Tibial nerve (tissue), 4 donors: ENCODE measurements at regions not wholly inside any gene's neighbourhood (a gene's known extent, or its start where the extent isn't known, plus 50 kb on each side); places are given as distances from the start of the nearest gene placed in this dataset.
A peak's percentile ranks its signal among the peaks of the same experiment; 100 is the strongest.

ENCODE experiments used
- DNase-seq, 2 donors: peaks; one replicate each; pipeline ENCODE4 v3.0.0-alpha.2; 2019; ENCODE audit warnings: low spot score in 2 of 2
- H3K27ac ChIP-seq, 4 donors: fragments of 200-600 bp; sonication (generic) in 3 of 4; one replicate each; pipeline ENCODE4 v1.5.1; 2017 to 2019; ENCODE audit warnings: mild to moderate bottlenecking in 1 of 4
- H3K27me3 ChIP-seq, 2 donors: fragments of 200-600 bp; sonication (generic) in 1 of 2; one replicate each; pipeline versions ENCODE4 v1.5.1 to v1.6.0; 2017 to 2019
- H3K36me3 ChIP-seq, 3 donors: fragments of 200-600 bp; sonication (generic); one replicate each; pipeline ENCODE4 v1.5.1; 2018 to 2019
- H3K4me1 ChIP-seq, 4 donors: fragments of 200-600 bp; sonication (generic) in 3 of 4; one replicate each; pipeline ENCODE4 v1.5.1; 2017 to 2019
- H3K4me3 ChIP-seq, 4 donors: fragments of 200-600 bp; sonication (generic) in 3 of 4; one replicate each; pipeline ENCODE4 v1.5.1; 2017 to 2019; ENCODE audit warnings: mild to moderate bottlenecking in 1 of 4, moderate library complexity in 1 of 4
- H3K9me3 ChIP-seq, 4 donors: fragments of 200-600 bp; sonication (generic) in 3 of 4; one replicate each; pipeline ENCODE4 v1.5.1; 2017 to 2019
- CTCF ChIP-seq, 5 experiments: fragments of 200-600 bp in 3 of 5; fragments of 450-650 bp in 2 of 5; sonication (generic) in 3 of 5; IDR thresholded peaks; one replicate each; pipeline ENCODE4 v1.5.1; 2016 to 2019; ENCODE audit warnings: antibody characterized with exemption in 5 of 5, mild to moderate bottlenecking in 3 of 5, moderate library complexity in 2 of 5
- EP300 ChIP-seq, 2 donors: sonication (generic); formaldehyde crosslinking; IDR thresholded peaks; one replicate each; pipeline ENCODE4 v1.6.1; 2017; ENCODE audit warnings: antibody characterized with exemption in 2 of 2, mild to moderate bottlenecking in 1 of 2
- POLR2A ChIP-seq, 2 donors: fragments of 450-650 bp; IDR thresholded peaks; one replicate each; pipeline ENCODE4 v1.6.1; 2017; ENCODE audit warnings: antibody characterized with exemption in 2 of 2, mild to moderate bottlenecking in 2 of 2, moderate library complexity in 2 of 2
- WGBS, 2 donors: methylation state at CpG; one replicate each; pipeline ENCODE4 v1.1.5; 2018; 5-methylcytosine and 5-hydroxymethylcytosine counted together

DNA sequence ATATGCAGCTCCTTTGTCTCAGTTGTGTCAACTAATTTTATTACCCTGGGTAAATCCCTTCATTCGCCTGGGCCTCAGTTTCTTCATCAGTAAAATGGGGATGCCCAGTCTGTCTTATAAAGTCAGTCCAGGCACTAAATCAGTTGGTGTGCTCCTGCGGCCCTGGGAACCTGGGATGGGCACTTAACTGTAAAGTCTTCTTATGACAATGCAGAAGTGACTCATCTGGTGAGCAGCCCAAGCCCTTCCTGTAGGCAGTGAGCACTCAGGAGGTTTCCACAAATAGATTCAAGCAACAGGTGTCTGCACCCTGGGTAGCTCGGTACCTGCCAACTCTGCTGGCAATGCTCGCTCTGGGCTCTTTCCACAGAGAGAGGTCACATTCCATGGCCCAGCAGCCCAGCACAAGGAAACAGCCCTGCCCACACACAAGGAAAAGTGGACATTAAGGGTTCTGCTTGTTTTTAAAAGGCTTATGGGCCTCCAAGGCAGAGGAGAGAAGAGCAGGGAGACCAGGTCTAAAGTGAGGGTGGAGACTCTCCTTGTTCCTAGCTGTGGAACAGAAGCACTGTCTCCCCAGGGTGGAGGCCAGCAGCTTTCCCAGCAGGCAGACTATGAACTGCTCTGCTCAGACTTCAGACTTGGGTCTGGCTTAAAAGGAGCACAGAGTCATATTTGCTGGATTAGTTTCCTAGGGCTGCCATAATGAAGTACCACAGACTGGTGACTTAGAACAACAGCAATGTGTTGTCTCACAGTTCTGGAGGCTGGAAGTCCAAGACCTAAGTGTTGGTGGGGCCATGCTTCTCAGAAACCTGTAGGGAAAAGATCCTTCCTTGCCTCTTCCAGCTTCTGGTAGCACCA lies 89.7 kb upstream of the ADRA1B start:
- TF ChIP-seq EP300 (IDR thresholded peaks at IDR 0.05) (no peak), POLR2A (IDR thresholded peaks at IDR 0.05) (no peak), CTCF (IDR thresholded peaks at IDR 0.05) (no peak)
- peaks cover 0 to 22% (median 1%) of the 10 kb centered on the region in 4 donors for H3K4me1 ChIP-seq
- peak overlapping the region in 2 of 4 donors; percentile 28 to 68 for H3K27ac ChIP-seq
- 71 to 77% methylated on average over 4 of the region's 4 CpGs for WGBS, 2 donors
- no peaks in the 10 kb centered on the region for H3K9me3 ChIP-seq
- no peaks in the 10 kb centered on the region for H3K36me3 ChIP-seq
- H3K27me3 ChIP-seq, result no peaks in the 10 kb centered on the region
- no peak overlapping the region for H3K4me3 ChIP-seq
- DNase-seq, result no peak

GRCh38 chr5:159827861-159828260 lies 88.4 kb upstream of the ADRA1B start:
- Histone ChIP-seq H3K4me1 (peaks cover 0 to 22% (median 1%) of the 10 kb centered on the region in 4 donors), H3K27me3 (no peaks in the 10 kb centered on the region), H3K27ac (no peak overlapping the region), H3K36me3 (no peaks in the 10 kb centered on the region), H3K4me3 (no peak overlapping the region), H3K9me3 (no peaks in the 10 kb centered on the region)
- TF ChIP-seq CTCF (IDR thresholded peaks at IDR 0.05) (no peak), POLR2A (IDR thresholded peaks at IDR 0.05) (no peak), EP300 (IDR thresholded peaks at IDR 0.05) (no peak)
- whole genome bisulfite sequencing, 2 donors, result 24 to 56% methylated on average over 4 of the region's 4 CpGs
- DNase-seq, result no peak

DNA sequence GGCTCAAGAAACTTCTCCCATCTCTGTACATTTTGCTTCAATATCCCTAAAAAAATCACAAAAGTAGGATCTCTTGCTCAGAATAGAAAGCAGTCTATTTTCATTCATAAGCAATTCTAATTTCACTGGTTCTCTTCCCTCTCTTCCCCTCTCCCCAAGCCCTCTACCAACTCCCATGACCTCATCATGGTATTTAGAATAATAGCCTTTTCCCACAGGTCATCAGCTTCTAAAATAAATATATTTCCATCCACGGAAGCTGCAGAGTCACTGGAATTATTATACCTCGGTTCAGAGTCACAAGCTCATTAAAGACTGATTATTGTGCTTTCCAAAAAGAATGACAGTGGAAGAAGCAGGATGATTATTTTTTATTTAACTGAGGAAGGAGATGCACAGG lies 84.2 kb upstream of the ADRA1B start:
- H3K4me1 ChIP-seq, result no peaks in the 10 kb centered on the region
- 21 to 30% methylated on average over 2 of the region's 2 CpGs for WGBS, 2 donors
- DNase-seq, result no peak
- H3K27ac ChIP-seq, result no peak overlapping the region
- H3K9me3 ChIP-seq, result peaks cover 0 to 5% (median 0%) of the 10 kb centered on the region in 4 donors
- no peak overlapping the region for H3K4me3 ChIP-seq
- H3K36me3 ChIP-seq, result no peaks in the 10 kb centered on the region
- TF ChIP-seq POLR2A (IDR thresholded peaks at IDR 0.05) (no peak), EP300 (IDR thresholded peaks at IDR 0.05) (no peak), CTCF (IDR thresholded peaks at IDR 0.05) (no peak)
- no peaks in the 10 kb centered on the region for H3K27me3 ChIP-seq

DNA sequence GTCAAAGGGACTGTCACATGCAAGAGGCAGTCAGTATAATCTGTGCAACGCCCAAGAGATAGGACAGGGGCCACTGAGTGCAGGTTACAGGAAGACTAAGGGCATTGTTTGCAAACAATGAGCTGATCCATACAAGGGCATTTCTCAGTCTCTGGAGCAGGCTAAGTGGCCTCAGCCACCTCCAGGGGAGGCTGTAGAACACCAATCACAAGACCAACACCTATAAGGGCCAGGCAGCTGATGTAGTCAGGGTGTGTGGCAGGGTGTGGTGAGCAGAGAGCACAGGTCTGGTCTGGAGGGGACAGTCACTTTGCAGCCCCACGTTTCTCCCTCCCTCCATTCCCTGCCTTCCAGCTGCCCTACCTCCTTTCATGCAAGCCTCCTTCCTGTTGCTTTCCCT lies 83.2 kb upstream of the ADRA1B start:
- peaks cover 0 to 5% (median 0%) of the 10 kb centered on the region in 4 donors for H3K9me3 ChIP-seq
- H3K27me3 ChIP-seq, result no peaks in the 10 kb centered on the region
- H3K27ac ChIP-seq, result no peak overlapping the region
- WGBS, 2 donors, result 50 to 52% methylated on average over 2 of the region's 2 CpGs
- TF ChIP-seq CTCF (IDR thresholded peaks at IDR 0.05) (no peak), EP300 (IDR thresholded peaks at IDR 0.05) (no peak), POLR2A (IDR thresholded peaks at IDR 0.05) (no peak)
- no peaks in the 10 kb centered on the region for H3K4me1 ChIP-seq
- H3K36me3 ChIP-seq, result no peaks in the 10 kb centered on the region
- no peak for DNase-seq
- H3K4me3 ChIP-seq, result no peak overlapping the region

DNA sequence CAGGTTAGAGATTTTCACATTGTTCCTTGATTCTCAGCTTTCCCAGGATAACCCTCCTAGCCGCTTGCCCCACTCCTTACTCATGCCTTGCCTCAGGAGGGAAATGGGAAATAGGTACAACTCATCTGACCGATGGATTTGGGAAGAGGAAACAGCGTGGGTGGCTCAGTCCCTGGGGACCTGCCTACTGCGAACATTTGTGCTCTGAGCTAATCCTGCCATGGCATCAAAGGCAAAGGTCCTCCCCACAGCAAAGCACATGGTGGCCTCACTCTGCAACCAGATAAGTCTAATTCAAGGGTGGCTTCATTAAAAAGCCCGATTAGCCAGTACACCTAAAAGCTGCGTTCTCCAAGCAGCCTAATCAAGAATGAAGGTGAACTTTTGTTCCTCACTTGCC lies 82.4 kb upstream of the ADRA1B start:
- WGBS, 2 donors, result 72 to 75% methylated on average over 6 of the region's 6 CpGs
- TF ChIP-seq EP300 (IDR thresholded peaks at IDR 0.05), result no peak
- no peak for TF ChIP-seq POLR2A (IDR thresholded peaks at IDR 0.05)
- TF ChIP-seq CTCF (IDR thresholded peaks at IDR 0.05), result no peak
- no peaks in the 10 kb centered on the region for H3K36me3 ChIP-seq
- H3K4me1 ChIP-seq, result no peaks in the 10 kb centered on the region
- H3K27ac ChIP-seq, result no peak overlapping the region
- no peak for DNase-seq
- H3K9me3 ChIP-seq, result peaks cover 0 to 5% (median 0%) of the 10 kb centered on the region in 4 donors
- no peaks in the 10 kb centered on the region for H3K27me3 ChIP-seq
- no peak overlapping the region for H3K4me3 ChIP-seq
